ENCODE measurements at regions not wholly inside any gene's neighbourhood (a gene's known extent, or its start where the extent isn't known, plus 50 kb on each side); places are given as distances from the start of the nearest gene placed in this dataset.

DNA sequence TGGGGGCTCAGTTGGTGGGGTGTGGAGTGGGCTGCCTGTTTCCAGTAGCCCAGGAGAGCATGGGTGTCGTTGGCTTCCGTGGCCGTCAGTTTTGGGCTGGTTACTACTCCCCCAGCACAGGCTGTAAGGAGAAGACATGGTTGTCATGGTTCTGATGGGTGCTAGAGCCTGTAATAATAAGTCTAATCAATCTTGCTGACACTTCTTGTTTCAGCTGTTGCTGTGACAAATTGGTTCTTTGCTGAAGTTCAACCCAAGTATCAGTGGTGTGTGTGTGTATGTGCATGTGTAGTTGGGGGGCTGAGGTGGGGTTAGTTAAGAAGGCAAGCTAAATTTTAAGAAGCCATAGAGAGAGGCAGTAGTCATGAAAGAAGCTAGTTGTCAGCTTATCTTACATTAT, 61.3 kb upstream of the DBX1 start:
- TF ChIP-seq POLR2A (IDR thresholded peaks at IDR 0.05): no peak
- TF ChIP-seq, protein P1, sequence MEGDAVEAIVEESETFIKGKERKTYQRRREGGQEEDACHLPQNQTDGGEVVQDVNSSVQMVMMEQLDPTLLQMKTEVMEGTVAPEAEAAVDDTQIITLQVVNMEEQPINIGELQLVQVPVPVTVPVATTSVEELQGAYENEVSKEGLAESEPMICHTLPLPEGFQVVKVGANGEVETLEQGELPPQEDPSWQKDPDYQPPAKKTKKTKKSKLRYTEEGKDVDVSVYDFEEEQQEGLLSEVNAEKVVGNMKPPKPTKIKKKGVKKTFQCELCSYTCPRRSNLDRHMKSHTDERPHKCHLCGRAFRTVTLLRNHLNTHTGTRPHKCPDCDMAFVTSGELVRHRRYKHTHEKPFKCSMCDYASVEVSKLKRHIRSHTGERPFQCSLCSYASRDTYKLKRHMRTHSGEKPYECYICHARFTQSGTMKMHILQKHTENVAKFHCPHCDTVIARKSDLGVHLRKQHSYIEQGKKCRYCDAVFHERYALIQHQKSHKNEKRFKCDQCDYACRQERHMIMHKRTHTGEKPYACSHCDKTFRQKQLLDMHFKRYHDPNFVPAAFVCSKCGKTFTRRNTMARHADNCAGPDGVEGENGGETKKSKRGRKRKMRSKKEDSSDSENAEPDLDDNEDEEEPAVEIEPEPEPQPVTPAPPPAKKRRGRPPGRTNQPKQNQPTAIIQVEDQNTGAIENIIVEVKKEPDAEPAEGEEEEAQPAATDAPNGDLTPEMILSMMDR (IDR thresholded peaks at IDR 0.05): no peak
